22Rv1 (cell line): ENCODE measurements at regions not wholly inside any gene's neighbourhood (a gene's known extent, or its start where the extent isn't known, plus 50 kb on each side); places are given as distances from the start of the nearest gene placed in this dataset.

Source experiments
- H3K27ac ChIP-seq: fragments of 450-650 bp; 2 replicates; pipeline ENCODE4 v1.5.1; 2017
- ZFX ChIP-seq: fragments of 450-650 bp; IDR thresholded peaks from 2 replicates; pipeline ENCODE4 v1.6.1; 2017; ENCODE audit warnings: antibody characterized with exemption, borderline replicate concordance
- TF ChIP-seq, protein P1 (sequence below): fragments of 450-650 bp; IDR thresholded peaks from 2 replicates; pipeline ENCODE4 v1.5.1; 2017; ENCODE audit warnings: mild to moderate bottlenecking

DNA sequence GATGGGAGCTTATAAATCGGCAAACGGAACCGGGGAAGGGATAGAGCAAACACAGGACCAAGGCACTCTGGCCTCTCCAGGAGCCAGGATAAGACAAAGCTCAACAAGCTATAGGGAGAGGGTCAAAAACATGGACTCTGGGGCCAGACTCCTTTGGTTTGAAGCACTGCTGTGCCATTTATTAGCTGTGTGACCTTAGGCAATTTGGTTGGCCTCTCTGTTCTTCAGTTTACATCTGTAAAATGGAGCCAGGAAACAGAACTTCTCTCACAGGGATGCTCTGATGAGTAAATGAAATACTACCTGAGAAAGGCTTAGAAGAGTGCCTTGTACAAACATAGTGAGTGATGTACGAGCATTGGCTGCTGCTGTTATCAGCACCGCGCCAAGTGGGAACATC lies 213.3 kb upstream of the PWP1 start:
- TF ChIP-seq, protein P1, sequence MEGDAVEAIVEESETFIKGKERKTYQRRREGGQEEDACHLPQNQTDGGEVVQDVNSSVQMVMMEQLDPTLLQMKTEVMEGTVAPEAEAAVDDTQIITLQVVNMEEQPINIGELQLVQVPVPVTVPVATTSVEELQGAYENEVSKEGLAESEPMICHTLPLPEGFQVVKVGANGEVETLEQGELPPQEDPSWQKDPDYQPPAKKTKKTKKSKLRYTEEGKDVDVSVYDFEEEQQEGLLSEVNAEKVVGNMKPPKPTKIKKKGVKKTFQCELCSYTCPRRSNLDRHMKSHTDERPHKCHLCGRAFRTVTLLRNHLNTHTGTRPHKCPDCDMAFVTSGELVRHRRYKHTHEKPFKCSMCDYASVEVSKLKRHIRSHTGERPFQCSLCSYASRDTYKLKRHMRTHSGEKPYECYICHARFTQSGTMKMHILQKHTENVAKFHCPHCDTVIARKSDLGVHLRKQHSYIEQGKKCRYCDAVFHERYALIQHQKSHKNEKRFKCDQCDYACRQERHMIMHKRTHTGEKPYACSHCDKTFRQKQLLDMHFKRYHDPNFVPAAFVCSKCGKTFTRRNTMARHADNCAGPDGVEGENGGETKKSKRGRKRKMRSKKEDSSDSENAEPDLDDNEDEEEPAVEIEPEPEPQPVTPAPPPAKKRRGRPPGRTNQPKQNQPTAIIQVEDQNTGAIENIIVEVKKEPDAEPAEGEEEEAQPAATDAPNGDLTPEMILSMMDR, result no peak
- no peak for TF ChIP-seq ZFX
- H3K27ac ChIP-seq, result no peak overlapping the region

DNA sequence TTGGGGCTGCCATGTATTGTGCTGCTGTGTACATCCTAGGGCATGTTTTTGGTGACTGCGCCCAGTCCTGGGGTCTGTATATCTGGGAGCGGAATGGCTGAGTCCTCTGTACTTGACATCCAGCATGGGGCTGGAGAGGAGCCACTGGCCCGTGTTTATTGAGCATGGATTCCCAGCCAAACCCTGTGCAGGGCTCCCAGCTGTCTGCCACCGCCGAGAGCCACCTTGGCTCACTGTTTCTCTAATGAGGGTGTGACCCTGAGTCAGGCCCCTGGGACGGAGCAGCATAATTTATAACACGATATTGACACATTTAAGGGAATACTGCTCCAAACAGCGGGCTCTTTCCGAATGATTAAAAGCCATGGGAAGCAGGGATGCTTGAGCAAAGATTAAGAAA lies 211.5 kb upstream of the PWP1 start:
- no peak overlapping the region for H3K27ac ChIP-seq
- TF ChIP-seq ZFX, result no peak
- TF ChIP-seq, protein P1, result no peak

DNA sequence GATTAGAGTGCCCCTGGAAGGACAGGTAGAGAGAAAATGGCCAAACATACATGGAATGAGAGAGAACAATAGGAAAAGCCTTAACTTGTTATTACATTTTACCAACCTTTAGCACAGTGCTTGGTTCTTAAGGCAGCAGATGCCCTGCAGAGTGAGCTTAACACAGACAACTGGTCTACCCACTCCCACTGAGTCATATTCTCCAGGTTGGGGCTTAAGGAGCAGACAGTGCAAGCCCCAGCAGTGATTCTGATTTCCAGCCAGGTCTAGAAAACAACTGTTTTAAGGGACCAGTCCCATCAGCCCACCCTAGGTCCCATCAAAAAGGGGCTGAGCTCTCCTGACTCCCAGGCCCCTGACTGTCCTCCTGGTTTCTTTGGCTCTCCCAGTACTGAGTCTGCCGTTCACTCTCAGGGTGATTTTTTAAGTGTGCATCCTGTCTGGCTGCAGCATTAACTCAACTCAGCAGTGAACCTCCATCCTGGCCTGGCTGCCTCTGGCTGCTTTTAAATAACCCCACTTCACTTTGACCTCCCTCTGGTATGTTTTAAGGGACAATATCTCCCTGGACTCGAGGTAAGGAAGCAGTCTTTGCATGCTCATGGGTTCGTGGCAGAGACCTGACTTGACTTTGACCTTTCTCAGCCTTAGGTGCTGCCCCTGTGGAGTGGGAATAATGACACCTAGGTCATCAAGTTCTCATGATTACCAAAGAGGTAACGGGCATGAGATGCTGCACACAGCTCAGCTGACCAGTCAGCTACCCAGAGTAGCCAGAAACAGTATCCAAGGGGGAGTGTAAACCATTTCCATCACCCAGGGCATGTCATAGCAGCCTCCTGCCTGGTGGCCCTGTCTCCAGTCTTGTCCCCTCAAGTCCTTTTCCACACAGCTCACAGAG lies 210.7 kb upstream of the PWP1 start:
- no peak overlapping the region for H3K27ac ChIP-seq
- TF ChIP-seq, protein P1, result no peak
- TF ChIP-seq ZFX, result no peak

DNA sequence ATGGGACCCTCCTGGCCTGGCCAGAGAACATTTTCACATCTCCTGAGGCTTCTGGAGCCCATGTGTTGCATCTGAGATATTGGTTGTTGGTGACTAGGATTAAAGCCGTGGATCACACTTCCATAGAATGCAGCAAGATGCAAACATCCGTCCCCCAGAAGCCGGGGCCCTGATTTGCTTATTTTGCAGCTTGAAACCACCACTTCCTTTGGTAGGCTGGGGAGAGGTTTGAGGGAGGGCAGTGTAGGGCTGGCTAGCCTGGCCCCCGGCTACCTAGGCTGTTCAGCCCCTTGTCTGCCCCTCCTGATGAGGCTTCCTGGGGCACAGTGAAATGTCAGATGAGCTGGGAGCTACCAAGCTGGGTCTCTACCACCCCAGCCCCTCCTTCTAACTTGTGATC lies 209.7 kb upstream of the PWP1 start:
- TF ChIP-seq ZFX, result no peak
- TF ChIP-seq, protein P1, result no peak
- no peak overlapping the region for H3K27ac ChIP-seq

DNA sequence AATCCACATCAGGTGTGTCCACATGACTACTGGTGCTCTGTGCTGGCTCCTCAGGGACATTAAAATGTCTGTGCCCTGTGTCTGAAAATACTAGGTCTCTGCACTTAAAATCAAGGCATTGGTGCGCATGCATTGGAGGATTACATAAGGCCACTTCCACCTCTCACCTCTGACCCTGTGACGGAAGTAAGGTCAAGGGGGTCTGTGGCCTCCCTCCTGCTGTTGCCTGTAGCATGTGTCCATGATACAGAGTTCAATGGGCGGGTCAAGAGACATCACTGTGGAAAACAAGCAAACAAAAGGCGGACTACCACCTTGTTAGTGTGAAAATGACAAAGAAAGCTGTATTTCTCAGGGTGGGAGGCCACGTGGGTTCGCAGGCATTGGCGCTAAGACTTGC lies 208.6 kb upstream of the PWP1 start:
- no peak overlapping the region for H3K27ac ChIP-seq
- TF ChIP-seq, protein P1, result no peak
- no peak for TF ChIP-seq ZFX

DNA sequence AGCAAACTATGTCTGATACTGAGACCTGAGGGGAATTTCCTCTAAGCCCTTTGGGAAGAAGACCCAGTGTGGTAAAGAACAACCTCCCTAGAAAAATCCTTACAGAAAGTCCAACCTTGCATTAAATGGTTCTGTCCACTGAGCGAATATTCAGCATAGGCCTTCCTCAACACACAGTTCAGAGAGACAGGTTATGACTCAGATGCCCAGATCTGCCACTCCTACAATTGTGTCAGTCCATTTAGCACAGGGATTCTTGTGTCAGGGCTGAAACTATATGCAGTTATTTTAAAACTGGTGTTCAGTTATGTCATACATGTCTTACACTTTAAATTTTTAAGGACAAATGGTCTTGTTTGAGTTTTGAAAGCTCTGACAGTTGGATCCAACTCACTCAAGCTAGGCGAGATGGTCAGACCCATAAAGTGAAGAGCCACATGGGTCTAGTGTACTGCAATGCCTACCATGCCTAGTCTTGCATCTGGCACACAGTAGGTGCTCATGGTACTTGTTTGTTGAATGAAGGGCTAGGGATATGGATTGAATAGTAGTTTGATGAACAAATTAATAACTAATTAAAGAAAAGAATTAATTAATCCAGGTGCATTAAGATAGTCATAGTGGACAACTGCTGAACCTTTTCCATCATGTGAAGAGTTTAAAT lies 207.5 kb upstream of the PWP1 start:
- TF ChIP-seq, protein P1, result no peak
- no peak for TF ChIP-seq ZFX
- no peak overlapping the region for H3K27ac ChIP-seq

DNA sequence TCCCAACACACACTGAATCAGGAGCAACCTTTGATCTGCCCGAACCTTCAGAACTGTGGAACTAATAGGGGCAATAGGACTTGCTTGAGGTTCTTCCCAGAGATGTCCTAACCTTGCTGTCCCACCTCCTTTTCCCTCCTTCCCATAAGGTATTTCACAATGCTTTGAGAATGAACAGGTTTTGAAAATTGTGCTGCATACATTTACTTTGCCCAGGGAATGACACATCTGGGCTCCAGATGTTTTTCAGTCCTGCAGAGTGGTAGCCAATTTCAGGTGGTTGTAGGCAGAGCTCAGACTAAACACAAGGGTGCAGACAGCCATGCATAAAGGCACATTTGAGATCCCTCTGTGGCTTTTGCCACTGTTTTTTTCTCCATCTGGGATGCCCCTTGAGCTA lies 206.7 kb upstream of the PWP1 start:
- no peak overlapping the region for H3K27ac ChIP-seq
- TF ChIP-seq ZFX, result no peak
- TF ChIP-seq, protein P1, result no peak
